Mesothelial cell of epicardium (in vitro differentiated cells): ENCODE measurements at regions not wholly inside any gene's neighbourhood (a gene's known extent, or its start where the extent isn't known, plus 50 kb on each side); places are given as distances from the start of the nearest gene placed in this dataset.

Source experiments
- DNase-seq, 2 experiments: peaks; one replicate each; pipeline ENCODE4 v3.0.0; 2021; ENCODE audit warnings: low spot score in 2 of 2; ENCODE audit not compliant: unreplicated experiment in 2 of 2
- H3K27ac Mint-ChIP-seq: 2 replicates; pipeline ENCODE4 v1.8.0; 2021; ENCODE audit warnings: mixed read lengths
- H3K27me3 Mint-ChIP-seq: 2 replicates; pipeline ENCODE4 v1.8.0; 2021; ENCODE audit warnings: low read depth, mixed read lengths
- H3K36me3 Mint-ChIP-seq: 2 replicates; pipeline ENCODE4 v1.8.0; 2021; ENCODE audit warnings: mixed read lengths
- H3K4me1 Mint-ChIP-seq: 2 replicates; pipeline ENCODE4 v1.8.0; 2021; ENCODE audit warnings: mixed read lengths
- H3K4me3 Mint-ChIP-seq: 2 replicates; pipeline ENCODE4 v1.8.0; 2021; ENCODE audit warnings: mild to moderate bottlenecking, moderate library complexity, mixed read lengths
- H3K9me3 Mint-ChIP-seq: 2 replicates; pipeline ENCODE4 v1.8.0; 2021; ENCODE audit warnings: mixed read lengths
- TF ChIP-seq, protein P1 (sequence below): fragments of 200-600 bp; sonication (generic); IDR thresholded peaks from one replicate; pipeline ENCODE4 v1.5.0; 2021; ENCODE audit warnings: antibody characterized with exemption; ENCODE audit not compliant: unreplicated experiment

DNA sequence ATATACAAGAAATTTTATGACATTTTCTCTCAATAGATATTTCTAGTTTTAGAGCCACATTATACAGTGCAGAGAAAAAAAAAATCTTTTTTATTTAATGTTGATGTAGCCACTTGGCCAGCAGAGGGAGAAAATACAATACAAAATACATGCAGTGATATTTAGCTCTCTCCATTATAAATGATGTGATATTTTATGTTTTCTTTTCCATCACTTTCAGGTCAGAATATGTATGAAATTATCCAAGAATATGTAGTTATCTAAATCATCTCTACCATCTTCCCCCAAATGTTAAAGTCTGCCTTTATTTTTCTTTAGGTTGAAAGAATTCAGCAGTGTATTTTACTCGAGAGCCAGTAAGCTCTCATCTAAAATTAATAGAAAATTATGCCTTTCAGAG lies 533.6 kb upstream of the FSHR start:
- H3K4me1 Mint-ChIP-seq: peaks cover 13% of the 10 kb centered on the region
- H3K27me3 Mint-ChIP-seq: no peaks in the 10 kb centered on the region
- peaks cover 2% of the 10 kb centered on the region for H3K36me3 Mint-ChIP-seq
- peaks cover 9% of the 10 kb centered on the region for H3K9me3 Mint-ChIP-seq
- TF ChIP-seq, protein P1, sequence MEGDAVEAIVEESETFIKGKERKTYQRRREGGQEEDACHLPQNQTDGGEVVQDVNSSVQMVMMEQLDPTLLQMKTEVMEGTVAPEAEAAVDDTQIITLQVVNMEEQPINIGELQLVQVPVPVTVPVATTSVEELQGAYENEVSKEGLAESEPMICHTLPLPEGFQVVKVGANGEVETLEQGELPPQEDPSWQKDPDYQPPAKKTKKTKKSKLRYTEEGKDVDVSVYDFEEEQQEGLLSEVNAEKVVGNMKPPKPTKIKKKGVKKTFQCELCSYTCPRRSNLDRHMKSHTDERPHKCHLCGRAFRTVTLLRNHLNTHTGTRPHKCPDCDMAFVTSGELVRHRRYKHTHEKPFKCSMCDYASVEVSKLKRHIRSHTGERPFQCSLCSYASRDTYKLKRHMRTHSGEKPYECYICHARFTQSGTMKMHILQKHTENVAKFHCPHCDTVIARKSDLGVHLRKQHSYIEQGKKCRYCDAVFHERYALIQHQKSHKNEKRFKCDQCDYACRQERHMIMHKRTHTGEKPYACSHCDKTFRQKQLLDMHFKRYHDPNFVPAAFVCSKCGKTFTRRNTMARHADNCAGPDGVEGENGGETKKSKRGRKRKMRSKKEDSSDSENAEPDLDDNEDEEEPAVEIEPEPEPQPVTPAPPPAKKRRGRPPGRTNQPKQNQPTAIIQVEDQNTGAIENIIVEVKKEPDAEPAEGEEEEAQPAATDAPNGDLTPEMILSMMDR: peak; percentile 77
- H3K4me3 Mint-ChIP-seq: no peak overlapping the region
- no peak overlapping the region for H3K27ac Mint-ChIP-seq
- DNase-seq: no peak

DNA sequence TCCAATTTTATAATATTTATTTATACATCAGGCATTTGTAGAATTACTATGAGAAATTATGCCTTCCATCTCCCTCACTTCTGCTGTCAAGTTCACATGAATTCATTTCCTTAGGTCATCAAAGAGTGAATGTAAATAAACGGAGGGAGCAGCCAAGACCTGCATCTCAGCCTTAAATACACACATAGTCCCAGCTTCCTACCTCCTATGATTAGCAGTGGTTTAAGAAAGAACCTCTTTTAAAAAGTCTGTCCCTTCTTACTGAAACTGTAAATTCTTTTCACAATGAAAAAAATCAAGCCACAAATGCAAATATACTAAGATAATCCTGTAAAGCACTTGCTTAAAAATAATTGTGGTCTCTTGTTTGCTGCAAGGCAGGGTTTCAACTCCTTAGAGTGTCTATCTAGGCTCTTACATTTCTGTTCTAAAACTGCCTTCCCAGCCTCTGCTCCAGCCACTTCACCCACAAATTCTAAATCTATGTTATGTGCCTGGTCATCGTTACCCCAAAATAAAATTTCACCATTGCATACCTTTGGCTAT lies 532.7 kb upstream of the FSHR start:
- Mint-ChIP-seq H3K4me1 (peaks cover 13% of the 10 kb centered on the region), H3K4me3 (no peak overlapping the region), H3K27ac (no peak overlapping the region), H3K27me3 (no peaks in the 10 kb centered on the region), H3K9me3 (peaks cover under 1% of the 10 kb centered on the region), H3K36me3 (no peaks in the 10 kb centered on the region)
- DNase-seq: no peak
- TF ChIP-seq, protein P1: no peak

DNA sequence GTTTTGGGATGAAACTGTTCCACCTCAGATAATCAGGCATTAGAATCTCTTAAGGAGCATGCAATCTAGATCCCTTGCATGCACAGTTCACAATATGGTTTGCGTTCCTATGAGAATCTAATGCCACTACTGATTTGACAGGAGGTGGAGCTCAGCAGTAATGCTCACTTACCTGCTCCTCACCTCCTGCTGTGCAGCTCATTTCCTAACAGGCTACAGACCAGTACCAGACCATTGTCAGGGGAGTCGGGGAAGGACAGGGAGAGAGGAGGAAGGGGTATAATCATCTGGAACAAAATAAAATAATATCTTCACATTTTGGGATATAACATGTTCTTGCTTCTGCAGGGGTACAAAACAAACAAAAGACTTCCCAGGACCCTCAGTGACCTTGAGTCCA lies 532.0 kb upstream of the FSHR start:
- Mint-ChIP-seq H3K4me3 (no peak overlapping the region), H3K27me3 (no peaks in the 10 kb centered on the region), H3K36me3 (no peaks in the 10 kb centered on the region), H3K27ac (no peak overlapping the region), H3K4me1 (peaks cover 13% of the 10 kb centered on the region), H3K9me3 (no peaks in the 10 kb centered on the region)
- no peak for DNase-seq
- TF ChIP-seq, protein P1: no peak

DNA sequence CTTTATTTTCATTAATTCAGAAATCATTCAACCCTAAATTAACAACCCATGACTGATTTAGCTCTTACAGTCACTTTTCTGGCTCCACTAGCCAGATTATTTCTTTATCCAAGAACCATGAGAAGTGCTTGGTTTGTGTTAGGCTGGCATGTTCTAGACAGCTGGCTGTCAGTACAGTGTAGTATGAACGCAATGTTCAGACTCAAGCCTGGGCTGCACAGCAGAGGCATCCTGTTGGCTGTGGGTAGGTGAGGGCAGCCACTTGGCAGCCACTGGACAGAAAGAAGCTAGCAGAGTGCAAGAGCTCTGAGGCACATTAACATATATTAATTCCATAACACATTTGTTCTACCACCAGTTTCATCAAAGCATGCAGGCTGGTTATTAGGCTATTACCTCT lies 522.9 kb upstream of the FSHR start:
- Mint-ChIP-seq H3K27ac (no peak overlapping the region), H3K36me3 (no peaks in the 10 kb centered on the region), H3K9me3 (peaks cover 3% of the 10 kb centered on the region), H3K27me3 (no peaks in the 10 kb centered on the region), H3K4me1 (peaks cover 20% of the 10 kb centered on the region), H3K4me3 (no peak overlapping the region)
- TF ChIP-seq, protein P1: no peak
- DNase-seq: no peak

DNA sequence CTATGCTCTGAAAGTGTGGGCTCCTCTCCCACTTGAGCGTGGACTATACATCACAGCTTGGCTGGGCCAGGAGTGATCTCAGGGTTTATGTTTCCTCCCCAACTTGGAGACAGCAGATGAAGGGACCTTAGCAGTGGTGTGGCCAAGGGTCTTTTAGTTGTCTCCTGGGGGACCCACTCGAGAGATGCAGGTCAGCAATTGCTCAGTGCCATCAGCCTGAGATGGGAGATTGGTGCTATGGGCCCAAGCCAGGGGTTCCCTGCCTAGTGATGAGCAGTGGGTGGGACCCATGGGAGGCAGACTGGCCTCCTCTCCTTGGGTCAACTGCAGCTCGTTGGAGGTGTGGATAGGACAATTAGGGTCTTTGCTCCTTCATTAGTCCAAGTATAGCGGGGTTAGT lies 510.5 kb upstream of the FSHR start:
- Mint-ChIP-seq H3K9me3 (peaks cover 11% of the 10 kb centered on the region), H3K36me3 (no peaks in the 10 kb centered on the region), H3K4me1 (peaks cover 2% of the 10 kb centered on the region), H3K4me3 (no peak overlapping the region), H3K27me3 (peaks cover 3% of the 10 kb centered on the region), H3K27ac (no peak overlapping the region)
- DNase-seq: no peak
- TF ChIP-seq, protein P1: no peak

DNA sequence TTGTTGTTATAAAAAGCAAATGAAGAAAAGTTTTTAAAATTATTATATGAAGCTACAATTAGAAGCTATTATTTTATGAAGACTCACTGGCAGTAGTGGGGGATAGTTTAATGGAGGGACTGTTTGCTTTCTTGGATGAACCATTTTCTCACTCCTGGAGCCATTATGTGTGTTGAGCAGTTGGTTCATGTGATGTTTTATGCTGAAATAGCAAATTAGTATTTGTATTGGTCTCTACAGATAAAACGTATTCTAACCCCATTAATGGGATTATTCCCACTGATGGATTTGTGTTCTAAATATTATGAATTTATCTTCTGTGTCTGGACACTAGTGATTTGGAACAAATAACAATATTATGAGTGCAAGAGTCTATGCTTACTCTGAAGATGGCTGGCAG lies 507.5 kb upstream of the FSHR start:
- TF ChIP-seq, protein P1: no peak
- Mint-ChIP-seq H3K27ac (no peak overlapping the region), H3K27me3 (peaks cover 5% of the 10 kb centered on the region), H3K4me3 (no peak overlapping the region), H3K9me3 (peaks cover 11% of the 10 kb centered on the region), H3K4me1 (peaks cover 2% of the 10 kb centered on the region), H3K36me3 (no peaks in the 10 kb centered on the region)
- no peak for DNase-seq
